Activated CD4-positive, alpha-beta T cell treated with anti-CD3 and anti-CD28 coated beads, Interleukin-2, amount 10 ng/mL, durations not matched to agents 7 days and 5 days (primary cell): ENCODE measurements at regions not wholly inside any gene's neighbourhood (a gene's known extent, or its start where the extent isn't known, plus 50 kb on each side); places are given as distances from the start of the nearest gene placed in this dataset.
"Not testable (repeated sequence)": the region's sequence is repeated elsewhere in the genome, so short reads cannot be mapped to it uniquely, and the experiment has no call there.

Experiments used
- CTCF ChIA-PET: fragments of 350-600 bp; sonication (Branson Sonifier 250); formaldehyde crosslinking; loops from one replicate; lab custom pipeline; 2021; ENCODE audit warnings: antibody characterized with exemption; lab: Charles Lee
- POLR2A ChIA-PET: fragments of 350-600 bp; sonication (Branson Sonifier 250); formaldehyde crosslinking; loops from one replicate; lab custom pipeline; 2021; ENCODE audit warnings: antibody characterized with exemption; lab: Charles Lee
- DNase-seq: peaks from one replicate; pipeline ENCODE4 v3.0.0-alpha.2; 2020
- H3K27ac Mint-ChIP-seq: one replicate; pipeline ENCODE4 v1.8.0; 2021; ENCODE audit warnings: mild to moderate bottlenecking, moderate library complexity, mixed read lengths
- H3K27me3 Mint-ChIP-seq: one replicate; pipeline ENCODE4 v1.8.0; 2021; ENCODE audit warnings: mixed read lengths
- H3K36me3 Mint-ChIP-seq: one replicate; pipeline ENCODE4 v1.8.0; 2021; ENCODE audit warnings: low read depth, mixed read lengths
- H3K4me1 Mint-ChIP-seq: one replicate; pipeline ENCODE4 v1.8.0; 2021; ENCODE audit warnings: mixed read lengths
- H3K4me3 Mint-ChIP-seq: one replicate; pipeline ENCODE4 v1.8.0; 2021; ENCODE audit warnings: mild to moderate bottlenecking, moderate library complexity, mixed read lengths
- H3K9me3 Mint-ChIP-seq: one replicate; pipeline ENCODE4 v1.8.0; 2021; ENCODE audit warnings: mixed read lengths

GRCh38 chr2:195533771-195534642 is 123.0 kb upstream of the SLC39A10 start:
- H3K4me3 Mint-ChIP-seq, result peak overlapping the region; percentile 89
- ChIA-PET CTCF (interaction anchor here (0.8 to 8.2 kb wide), 10 partner anchors 12 to 126 kb away, joined by 3 to 56 read pairs (median 4); partner anchors contain the start of gene SLC39A10), POLR2A (interaction anchor here (0.6 to 2.6 kb wide), 7 partner anchors 9 to 170 kb away, joined by 3 to 21 read pairs (median 3); partner anchors contain the start of gene SLC39A10)
- peak overlapping the region; percentile 100 for H3K27ac Mint-ChIP-seq
- H3K4me1 Mint-ChIP-seq, result peaks cover 91% of the 10 kb centered on the region
- H3K9me3 Mint-ChIP-seq, result peaks cover 18% of the 10 kb centered on the region
- no peaks in the 10 kb centered on the region for H3K27me3 Mint-ChIP-seq
- DNase-seq, result peak; percentile 81
- peaks cover 47% of the 10 kb centered on the region for H3K36me3 Mint-ChIP-seq

- ChIA-PET CTCF (interaction anchor here (0.6 to 8.2 kb wide), 8 partner anchors 12 to 1496 kb away, joined by 3 to 56 read pairs (median 4); no protein-coding TSS in a partner anchor), POLR2A (interaction anchor here (0.7 to 2.6 kb wide), 6 partner anchors 10 to 213 kb away, joined by 3 to 21 read pairs (median 6); partner anchors contain the start of gene SLC39A10)
- peaks cover 78% of the 10 kb centered on the region for H3K4me1 Mint-ChIP-seq
- peaks cover 40% of the 10 kb centered on the region for H3K36me3 Mint-ChIP-seq
- H3K27me3 Mint-ChIP-seq, result no peaks in the 10 kb centered on the region
- peaks cover 17% of the 10 kb centered on the region for H3K9me3 Mint-ChIP-seq
- peak overlapping the region; percentile 89 for H3K4me3 Mint-ChIP-seq
- H3K27ac Mint-ChIP-seq, result peak overlapping the region; percentile 100
- peak; percentile 44 for DNase-seq
These were observed 124.3 kb upstream of the SLC39A10 start for GRCh38 chr2:195532628-195533271.

- Mint-ChIP-seq H3K36me3 (peaks cover 42% of the 10 kb centered on the region), H3K9me3 (peaks cover 17% of the 10 kb centered on the region), H3K4me3 (peak overlapping the region; percentile 89), H3K4me1 (peaks cover 73% of the 10 kb centered on the region), H3K27me3 (no peaks in the 10 kb centered on the region), H3K27ac (peak overlapping the region; percentile 100)
- CTCF ChIA-PET, result interaction anchor here (0.6 to 8.2 kb wide), 6 partner anchors 11 to 1496 kb away, joined by 3 to 56 read pairs (median 4); no protein-coding TSS in a partner anchor
- DNase-seq, result no peak
- POLR2A ChIA-PET, result interaction anchor here (0.8 to 2.6 kb wide), 3 partner anchors 11 to 125 kb away, joined by 3 to 21 read pairs (median 7); partner anchors contain the start of gene SLC39A10
These were observed 124.8 kb upstream of the SLC39A10 start for GRCh38 chr2:195532255-195532627.

GRCh38 chr2:195531754-195532153 is 125.3 kb upstream of the SLC39A10 start:
- POLR2A ChIA-PET, result interaction anchor here (1.7 kb wide), 1 partner anchor 125 kb away, joined by 7 read pairs; the partner anchor contains the start of gene SLC39A10
- no peak for DNase-seq
- Mint-ChIP-seq H3K36me3 (peaks cover 44% of the 10 kb centered on the region), H3K27me3 (no peaks in the 10 kb centered on the region), H3K27ac (peak overlapping the region; percentile 100), H3K4me3 (peak overlapping the region; percentile 89), H3K9me3 (peaks cover 17% of the 10 kb centered on the region), H3K4me1 (peaks cover 68% of the 10 kb centered on the region)
- CTCF ChIA-PET, result interaction anchor here (0.6 to 8.2 kb wide), 3 partner anchors 15 to 27 kb away, joined by 4 to 56 read pairs (median 34); no protein-coding TSS in a partner anchor

GRCh38 chr2:195523242-195523641 is 133.8 kb upstream of the SLC39A10 start:
- POLR2A ChIA-PET, H3K27me3 Mint-ChIP-seq, H3K27ac Mint-ChIP-seq, H3K4me3 Mint-ChIP-seq, DNase-seq: not testable (repeated sequence)
- peaks cover 19% of the 10 kb centered on the region for H3K4me1 Mint-ChIP-seq
- peaks cover 41% of the 10 kb centered on the region for H3K36me3 Mint-ChIP-seq
- H3K9me3 Mint-ChIP-seq, result peaks cover 22% of the 10 kb centered on the region
- CTCF ChIA-PET, result interaction anchor here (1.3 kb wide), 1 partner anchor 12 kb away, joined by 5 read pairs; no protein-coding TSS in a partner anchor

- Mint-ChIP-seq H3K4me3 (no peak overlapping the region), H3K27ac (no peak overlapping the region), H3K9me3 (peaks cover 26% of the 10 kb centered on the region), H3K27me3 (no peaks in the 10 kb centered on the region), H3K4me1 (peaks cover 24% of the 10 kb centered on the region), H3K36me3 (peaks cover 42% of the 10 kb centered on the region)
- ChIA-PET POLR2A (interaction anchor here (0.6 kb wide), 1 partner anchor 39 kb away, joined by 4 read pairs; no protein-coding TSS in a partner anchor), CTCF (interaction anchor here (1.1 to 1.5 kb wide), 3 partner anchors 11 to 22 kb away, joined by 3 to 5 read pairs (median 4); no protein-coding TSS in a partner anchor)
- DNase-seq, result no peak
These were observed 135.4 kb upstream of the SLC39A10 start for GRCh38 chr2:195521589-195521988.

GRCh38 chr2:195520671-195521155 is 136.3 kb upstream of the SLC39A10 start:
- ChIA-PET POLR2A (no interaction called here), CTCF (interaction anchor here (1.1 to 1.5 kb wide), 2 partner anchors 12 to 21 kb away, joined by 4 to 5 read pairs; no protein-coding TSS in a partner anchor)
- no peak overlapping the region for H3K27ac Mint-ChIP-seq
- H3K36me3 Mint-ChIP-seq, result peaks cover 41% of the 10 kb centered on the region
- DNase-seq, result no peak
- peaks cover 27% of the 10 kb centered on the region for H3K4me1 Mint-ChIP-seq
- H3K4me3 Mint-ChIP-seq, result no peak overlapping the region
- peaks cover 25% of the 10 kb centered on the region for H3K9me3 Mint-ChIP-seq
- no peaks in the 10 kb centered on the region for H3K27me3 Mint-ChIP-seq

- no peak for DNase-seq
- CTCF ChIA-PET, result interaction anchor here (0.6 to 2.2 kb wide), 5 partner anchors 9 to 174 kb away, joined by 3 to 7 read pairs (median 3); no protein-coding TSS in a partner anchor
- POLR2A ChIA-PET, result no interaction called here
- Mint-ChIP-seq H3K4me3 (no peak overlapping the region), H3K27ac (no peak overlapping the region), H3K4me1 (peaks cover 17% of the 10 kb centered on the region), H3K36me3 (peaks cover 31% of the 10 kb centered on the region), H3K27me3 (no peaks in the 10 kb centered on the region), H3K9me3 (peaks cover 34% of the 10 kb centered on the region)
These were observed 141.5 kb upstream of the SLC39A10 start for GRCh38 chr2:195515551-195515950.

GRCh38 chr2:195514365-195514764 is 142.7 kb upstream of the SLC39A10 start:
- Mint-ChIP-seq H3K4me1 (peaks cover 22% of the 10 kb centered on the region), H3K36me3 (peaks cover 40% of the 10 kb centered on the region), H3K27ac (no peak overlapping the region), H3K9me3 (peaks cover 41% of the 10 kb centered on the region), H3K27me3 (no peaks in the 10 kb centered on the region), H3K4me3 (no peak overlapping the region)
- POLR2A ChIA-PET, result interaction anchor here (0.7 to 1.0 kb wide), 2 partner anchors 142 to 1685 kb away, joined by 3 read pairs; partner anchors contain the start of gene SLC39A10
- DNase-seq, result no peak
- CTCF ChIA-PET, result interaction anchor here (0.7 to 1.4 kb wide), 5 partner anchors 16 to 592 kb away, joined by 3 to 6 read pairs (median 4); no protein-coding TSS in a partner anchor

- Mint-ChIP-seq H3K4me3 (no peak overlapping the region), H3K36me3 (peaks cover 38% of the 10 kb centered on the region), H3K27ac (no peak overlapping the region), H3K4me1 (peaks cover 22% of the 10 kb centered on the region), H3K9me3 (peaks cover 40% of the 10 kb centered on the region), H3K27me3 (no peaks in the 10 kb centered on the region)
- CTCF ChIA-PET, result interaction anchor here (1.4 kb wide), 1 partner anchor 14 kb away, joined by 4 read pairs; no protein-coding TSS in a partner anchor
- no peak for DNase-seq
- POLR2A ChIA-PET, result no interaction called here
These were observed 143.9 kb upstream of the SLC39A10 start for GRCh38 chr2:195513119-195513518.

- POLR2A ChIA-PET, result no interaction called here
These were observed 147.5 kb upstream of the SLC39A10 start for GRCh38 chr2:195509551-195509950.

GRCh38 chr2:195508139-195508455 is 148.9 kb upstream of the SLC39A10 start:
- DNase-seq, result no peak
- peaks cover 44% of the 10 kb centered on the region for H3K36me3 Mint-ChIP-seq
- no peaks in the 10 kb centered on the region for H3K27me3 Mint-ChIP-seq
- ChIA-PET POLR2A (no interaction called here), CTCF (interaction anchor here (0.6 to 1.8 kb wide), 4 partner anchors 11 to 560 kb away, joined by 3 to 7 read pairs (median 4); partner anchors contain the start of gene DNAH7)
- no peak overlapping the region for H3K4me3 Mint-ChIP-seq
- peaks cover 40% of the 10 kb centered on the region for H3K9me3 Mint-ChIP-seq
- no peak overlapping the region for H3K27ac Mint-ChIP-seq
- peaks cover 10% of the 10 kb centered on the region for H3K4me1 Mint-ChIP-seq

More at GRCh38 chr2:195509551-195509950, 147.5 kb upstream of the SLC39A10 start:
- Mint-ChIP-seq H3K9me3 (peaks cover 44% of the 10 kb centered on the region), H3K27me3 (no peaks in the 10 kb centered on the region), H3K4me1 (peaks cover 12% of the 10 kb centered on the region), H3K27ac (peak overlapping the region; percentile 70), H3K36me3 (peaks cover 42% of the 10 kb centered on the region), H3K4me3 (no peak overlapping the region)
- CTCF ChIA-PET, result interaction anchor here (0.6 to 1.8 kb wide), 4 partner anchors 10 to 85 kb away, joined by 3 to 5 read pairs (median 3); no protein-coding TSS in a partner anchor
- no peak for DNase-seq
